B cell (primary cell): ENCODE measurements at regions not wholly inside any gene's neighbourhood (a gene's known extent, or its start where the extent isn't known, plus 50 kb on each side); places are given as distances from the start of the nearest gene placed in this dataset.

Source experiments
- ATAC-seq: fragments of 200-7000 bp; cut with Tn5 transposase; one replicate; pipeline ENCODE4 v1.10.0; 2021; ENCODE audit warnings: low read depth, mild to moderate bottlenecking, moderate number of reproducible peaks, moderate library complexity
- CTCF ChIA-PET: fragments of 350-600 bp; sonication (Branson Sonifier 250); formaldehyde crosslinking; loops from one replicate; lab custom pipeline; 2021; ENCODE audit warnings: antibody characterized with exemption, inconsistent platforms; lab: Charles Lee
- POLR2A ChIA-PET: fragments of 350-600 bp; sonication (Branson Sonifier 250); formaldehyde crosslinking; loops from one replicate; lab custom pipeline; 2021; ENCODE audit warnings: antibody characterized with exemption; lab: Charles Lee
- DNase-seq: peaks from one replicate; pipeline ENCODE4 v3.0.0; 2013
- H2AFZ ChIP-seq: 2 replicates; pipeline ENCODE4 v1.6.1; 2012; ENCODE audit warnings: mild to moderate bottlenecking, low read depth, low read length; ENCODE audit not compliant: insufficient read depth, poor library complexity, severe bottlenecking
- H3K27ac ChIP-seq, 2 donors: 1 replicate in 1 of 2; 2 replicates in 1 of 2; pipeline ENCODE4 v1.5.1; 2012 to 2013; ENCODE audit warnings: low read length in 2 of 2, mild to moderate bottlenecking in 2 of 2, moderate library complexity in 1 of 2
- H3K27me3 ChIP-seq, 4 experiments: fragments of 200-600 bp in 1 of 4; sonication (generic) in 1 of 4; replicated peaks in 1 of 4; 1 replicate in 2 of 4; 2 replicates in 2 of 4; pipeline versions ENCODE4 v1.6.1 to v1.7.0; 2013 to 2016; ENCODE audit warnings: low read length in 3 of 4, mild to moderate bottlenecking in 2 of 4, mixed read lengths in 1 of 4, moderate library complexity in 1 of 4; ENCODE audit not compliant: insufficient read depth in 4 of 4, control insufficient read depth in 3 of 4; ENCODE audit errors: control extremely low read depth in 1 of 4
- H3K36me3 ChIP-seq, 2 experiments: replicated peaks in 1 of 2; 1 replicate in 1 of 2; 2 replicates in 1 of 2; pipeline versions ENCODE4 v1.6.1 to v1.7.1; 2013; ENCODE audit warnings: low read length in 1 of 2; ENCODE audit not compliant: insufficient read depth in 2 of 2, control insufficient read depth in 1 of 2; ENCODE audit errors: control extremely low read depth in 1 of 2, extremely low read depth in 1 of 2
- H3K4me1 ChIP-seq, 2 donors: fragments of 200-600 bp in 1 of 2; sonication (generic) in 1 of 2; 1 replicate in 1 of 2; 2 replicates in 1 of 2; pipeline versions ENCODE4 v1.5.1 to v1.6.1; 2013 to 2017; ENCODE audit warnings: low read length in 2 of 2; ENCODE audit not compliant: control insufficient read depth in 2 of 2, insufficient read depth in 2 of 2
- H3K4me2 ChIP-seq: replicated peaks from 2 replicates; pipeline ENCODE3; 2012; ENCODE audit warnings: mild to moderate bottlenecking, low read depth, low read length; ENCODE audit not compliant: poor library complexity, severe bottlenecking
- H3K4me3 ChIP-seq, 5 experiments: fragments of 200-600 bp in 1 of 5; sonication (generic) in 1 of 5; 1 replicate in 3 of 5; 2 replicates in 2 of 5; pipeline versions ENCODE4 v1.5.1 to v1.7.0; 2011 to 2016; ENCODE audit warnings: low read length in 4 of 5, mild to moderate bottlenecking in 4 of 5, low read depth in 2 of 5, control low read depth in 1 of 5, moderate library complexity in 1 of 5; ENCODE audit not compliant: insufficient read depth in 1 of 5; ENCODE audit errors: control extremely low read depth in 1 of 5, extremely low read depth in 1 of 5
- H3K79me2 ChIP-seq: fragments of 200-600 bp; sonication (generic); one replicate; pipeline ENCODE4 v1.6.0; 2016; ENCODE audit warnings: low read length; ENCODE audit not compliant: control insufficient read depth, insufficient read depth
- H3K9ac ChIP-seq: fragments of 200-600 bp; sonication (generic); 2 replicates; pipeline ENCODE4 v1.6.1; 2017; ENCODE audit warnings: mild to moderate bottlenecking, low read length, moderate library complexity
- H3K9me3 ChIP-seq, 3 donors: one replicate each; pipeline versions ENCODE4 v1.6.1 to v1.7.1; 2013; ENCODE audit warnings: low read length in 2 of 3; ENCODE audit not compliant: control insufficient read depth in 2 of 3, insufficient read depth in 1 of 3; ENCODE audit errors: control extremely low read depth in 1 of 3
- H4K20me1 ChIP-seq: 2 replicates; pipeline ENCODE4 v1.6.0; 2012; ENCODE audit warnings: mild to moderate bottlenecking, low read length; ENCODE audit not compliant: insufficient read depth, control insufficient read depth, poor library complexity, severe bottlenecking
- H3K27ac Mint-ChIP-seq: one replicate; pipeline ENCODE4 v1.8.0; 2021; ENCODE audit warnings: mixed read lengths
- H3K27me3 Mint-ChIP-seq: one replicate; pipeline ENCODE4 v1.8.0; 2021; ENCODE audit warnings: mixed read lengths
- H3K4me1 Mint-ChIP-seq: one replicate; pipeline ENCODE4 v1.8.0; 2021; ENCODE audit warnings: mixed read lengths
- H3K4me3 Mint-ChIP-seq: one replicate; pipeline ENCODE4 v1.8.0; 2021; ENCODE audit warnings: mixed read lengths
- H3K9me3 Mint-ChIP-seq: one replicate; pipeline ENCODE4 v1.8.0; 2022; ENCODE audit warnings: mixed read lengths; ENCODE audit not compliant: insufficient read depth
- CTCF ChIP-seq: fragments of 200-600 bp; IDR thresholded peaks from one replicate; pipeline ENCODE4 v1.8.0; 2022; ENCODE audit warnings: antibody characterized with exemption, mild to moderate bottlenecking
- EZH2 ChIP-seq: IDR thresholded peaks from 2 replicates; pipeline ENCODE4 v1.6.1; 2012; ENCODE audit warnings: borderline replicate concordance, low read depth, mild to moderate bottlenecking, moderate library complexity, low read length; ENCODE audit not compliant: insufficient read depth, poor library complexity, severe bottlenecking
- WGBS: methylation state at CpG from one replicate; pipeline ENCODE4 v1.1.5; 2013; ENCODE audit warnings: missing lambda C conversion rate; ENCODE audit not compliant: insufficient coverage; 5-methylcytosine and 5-hydroxymethylcytosine counted together
- intact Hi-C: fragments of 100-400 bp; cut with micrococcal nuclease; formaldehyde crosslinking; loops from one replicate; pipeline ENCODE4 v1.10.0; 2022

- H3K27me3 Mint-ChIP-seq = no peaks in the 10 kb centered on the region
- ATAC-seq (no peak), DNase-seq (no peak)
- H3K4me1 ChIP-seq = no peaks in the 10 kb centered on the region
- 100% methylated on average over 2 of the region's 2 CpGs for WGBS
- H3K4me3 ChIP-seq = no peak overlapping the region
- H3K27me3 ChIP-seq = no peaks in the 10 kb centered on the region
- intact Hi-C loops = no loop called here
- H3K27ac ChIP-seq = no peak overlapping the region
- no peak overlapping the region for H3K27ac Mint-ChIP-seq
- ChIA-PET POLR2A (no interaction called here), CTCF (no interaction called here)
- TF ChIP-seq EZH2 = no peak
- no peak for TF ChIP-seq CTCF
- H3K4me1 Mint-ChIP-seq = no peaks in the 10 kb centered on the region
- no peak overlapping the region for H2AFZ ChIP-seq
- no peaks in the 10 kb centered on the region for H4K20me1 ChIP-seq
- no peak overlapping the region for H3K9ac ChIP-seq
- peaks cover 2% of the 10 kb centered on the region for H3K9me3 Mint-ChIP-seq
- H3K4me3 Mint-ChIP-seq = no peak overlapping the region
- no peak overlapping the region for H3K4me2 ChIP-seq
- H3K9me3 ChIP-seq = peaks cover 0 to 1% (median 0%) of the 10 kb centered on the region in 3 donors
- no peaks in the 10 kb centered on the region for H3K79me2 ChIP-seq
- no peaks in the 10 kb centered on the region for H3K36me3 ChIP-seq
Observed at GRCh38 chr5:12920527-12920926, 1016.3 kb upstream of the CTNND2 start.

GRCh38 chr5:12911156-12911555 lies 1006.9 kb upstream of the CTNND2 start:
- H3K27me3 Mint-ChIP-seq = no peaks in the 10 kb centered on the region
- no peak overlapping the region for H3K4me3 Mint-ChIP-seq
- intact Hi-C loops = no loop called here
- no peaks in the 10 kb centered on the region for H3K79me2 ChIP-seq
- no peaks in the 10 kb centered on the region for H3K9me3 ChIP-seq
- H3K4me2 ChIP-seq = no peak overlapping the region
- no peaks in the 10 kb centered on the region for H3K36me3 ChIP-seq
- H3K27ac Mint-ChIP-seq = no peak overlapping the region
- no peaks in the 10 kb centered on the region for H4K20me1 ChIP-seq
- ATAC-seq = no peak
- ChIA-PET POLR2A (no interaction called here), CTCF (no interaction called here)
- no peaks in the 10 kb centered on the region for H3K9me3 Mint-ChIP-seq
- no peak overlapping the region for H3K4me3 ChIP-seq
- no peaks in the 10 kb centered on the region for H3K4me1 Mint-ChIP-seq
- H3K4me1 ChIP-seq = no peaks in the 10 kb centered on the region
- TF ChIP-seq CTCF (no peak), EZH2 (no peak)
- H3K9ac ChIP-seq = no peak overlapping the region
- no peak overlapping the region for H3K27ac ChIP-seq
- no CpG with 5 or more reads among the region's 4 CpGs for WGBS
- DNase-seq = no peak
- H3K27me3 ChIP-seq = no peaks in the 10 kb centered on the region
- H2AFZ ChIP-seq = no peak overlapping the region
